Stimulated activated CD4-positive, alpha-beta T cell treated with anti-CD3 and anti-CD28 coated beads, Interleukin-4, amount 100 ng/mL, for 4 hours (primary cell): ENCODE measurements at regions not wholly inside any gene's neighbourhood (a gene's known extent, or its start where the extent isn't known, plus 50 kb on each side); places are given as distances from the start of the nearest gene placed in this dataset.
"Not testable (repeated sequence)": the region's sequence is repeated elsewhere in the genome, so short reads cannot be mapped to it uniquely, and the experiment has no call there.

ENCODE experiments used
- DNase-seq, 2 experiments: peaks; one replicate each; pipeline ENCODE4 v3.0.0-alpha.2; 2020

- not testable (repeated sequence) for DNase-seq
Observed at GRCh38 chr7:10649120-10649519, 324.6 kb upstream of the PHF14 start.

- no peak for DNase-seq
Observed at GRCh38 chr7:10655031-10655430, 318.6 kb upstream of the PHF14 start.

DNA sequence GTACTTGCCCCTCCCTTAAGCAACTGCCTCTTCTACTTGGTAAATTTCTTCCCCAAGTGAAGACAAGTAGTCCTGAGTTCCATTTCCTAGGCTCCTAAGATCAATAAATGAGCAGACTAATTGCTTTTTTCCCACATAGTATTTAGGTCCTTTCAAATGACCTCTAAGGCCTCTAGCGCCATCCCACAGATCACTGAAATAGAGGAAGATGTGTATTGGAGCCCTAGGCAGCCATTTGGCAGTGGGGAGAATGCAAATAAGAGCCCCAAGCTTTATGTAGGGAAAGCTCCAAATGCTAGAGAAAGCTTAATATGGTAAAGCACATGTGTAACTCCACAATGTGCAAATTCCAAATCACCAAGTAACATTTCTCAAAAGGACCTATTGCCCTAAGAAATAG lies 316.5 kb upstream of the PHF14 start:
- no peak for DNase-seq

DNA sequence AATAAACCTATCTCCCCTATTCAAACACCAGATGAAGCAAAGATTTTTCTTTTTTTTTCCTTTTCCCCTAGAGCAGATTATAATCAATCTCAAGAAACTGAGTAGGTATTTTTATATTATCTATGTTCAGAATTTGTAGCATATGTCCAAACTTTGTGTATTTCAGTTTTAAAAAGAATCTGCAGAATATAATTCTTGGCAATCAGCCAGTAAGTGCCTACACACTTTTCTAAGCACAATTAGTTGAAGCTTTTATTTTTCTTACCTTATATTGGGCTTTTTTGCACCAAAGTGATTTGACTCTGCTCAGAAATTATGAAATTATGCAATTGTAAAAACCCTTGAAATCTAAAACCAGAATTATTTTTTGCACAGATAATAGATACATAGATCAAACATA lies 315.8 kb upstream of the PHF14 start:
- DNase-seq: no peak

DNA sequence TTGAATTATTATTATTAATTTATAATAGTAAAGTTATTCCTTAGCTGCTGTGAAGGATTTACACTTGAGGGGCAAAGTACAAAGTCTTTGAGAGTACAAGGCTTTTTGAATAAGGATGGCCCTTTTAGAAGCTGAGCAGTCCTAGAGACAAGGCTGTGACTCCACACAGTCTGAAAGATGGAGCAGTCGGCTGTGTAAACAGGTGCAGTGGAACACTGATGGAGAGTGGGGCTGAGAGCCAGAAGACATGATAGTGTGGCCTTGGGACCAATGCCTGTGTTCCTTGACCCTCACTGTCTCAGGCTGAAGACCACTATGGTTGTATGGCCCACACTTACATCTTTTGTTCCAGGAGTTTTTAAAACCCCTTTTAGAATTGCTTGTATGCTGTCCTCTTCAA lies 311.2 kb upstream of the PHF14 start:
- no peak for DNase-seq

DNA sequence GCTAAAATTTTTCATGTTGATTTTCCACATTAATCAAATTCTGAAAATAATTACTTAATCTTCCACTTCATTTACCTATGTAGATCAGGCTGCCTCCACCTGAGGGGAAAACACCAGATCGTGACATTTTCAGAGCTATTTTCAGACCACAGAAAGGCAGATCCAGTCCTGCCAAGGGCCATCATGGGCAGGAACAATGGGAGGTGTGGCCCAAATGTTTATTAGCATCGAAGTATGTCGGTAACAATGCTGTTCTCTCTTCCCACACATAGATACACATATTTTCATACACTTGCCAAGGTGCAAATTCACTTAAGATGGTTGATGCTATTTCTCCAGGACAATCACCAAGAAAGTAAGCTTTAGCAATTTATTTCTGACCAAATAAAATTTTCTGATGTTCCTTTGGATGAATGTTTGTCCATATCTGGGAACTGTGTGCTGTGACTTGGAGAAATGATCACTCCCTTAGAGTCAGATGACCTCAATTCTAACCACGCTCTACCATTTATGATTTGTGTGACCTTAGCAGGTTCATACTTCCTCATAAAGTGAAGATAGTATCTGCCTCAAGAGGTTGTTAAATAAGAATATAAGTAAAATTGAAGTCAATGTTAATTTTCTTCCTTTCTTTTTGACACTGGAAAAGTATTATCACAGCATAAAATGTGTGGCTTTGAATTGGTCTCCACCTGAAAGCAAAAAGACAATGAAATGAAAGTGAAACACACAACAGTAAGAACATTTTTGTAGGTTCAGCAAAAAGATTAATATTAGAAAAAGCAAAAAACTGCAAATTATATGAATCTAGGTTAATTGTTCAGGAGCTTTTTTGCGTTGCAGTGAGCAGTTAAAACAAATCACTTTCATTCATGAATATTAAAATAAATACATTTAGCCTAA lies 310.4 kb upstream of the PHF14 start:
- DNase-seq: no peak

GRCh38 chr7:10672186-10672585 lies 301.5 kb upstream of the PHF14 start:
- no peak for DNase-seq

GRCh38 chr7:10677211-10677610 lies 296.5 kb upstream of the PHF14 start:
- DNase-seq: no peak

DNA sequence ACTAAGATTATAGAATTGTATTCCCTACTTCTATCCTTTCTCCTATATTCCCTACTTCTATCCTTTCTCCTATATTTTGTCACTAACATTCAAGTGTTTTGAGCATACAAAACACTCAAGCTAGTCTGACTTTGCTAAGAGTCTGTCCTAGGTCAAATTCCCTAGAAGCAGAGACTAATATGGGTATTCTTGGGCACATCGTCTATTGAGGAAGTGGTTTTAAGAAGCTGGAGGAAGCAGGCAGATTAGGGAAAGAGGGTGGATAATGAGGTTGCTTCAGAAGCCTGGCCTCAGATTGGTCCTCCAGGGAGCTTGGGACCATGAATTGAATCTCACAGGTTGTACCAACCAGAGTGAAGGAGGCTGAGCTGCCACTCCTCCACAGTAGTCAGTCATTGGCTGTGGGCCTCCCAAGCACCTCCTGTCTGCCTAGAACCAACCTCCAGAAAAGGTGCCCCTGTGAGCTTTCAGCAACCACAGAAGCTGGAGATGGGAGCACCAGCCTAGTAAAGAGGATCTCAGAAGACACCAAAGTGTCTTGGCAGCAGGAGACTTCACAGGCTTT lies 295.9 kb upstream of the PHF14 start:
- no peak for DNase-seq

- no peak for DNase-seq
Observed at GRCh38 chr7:10684606-10685005, 289.1 kb upstream of the PHF14 start.

GRCh38 chr7:10685040-10685439 lies 288.6 kb upstream of the PHF14 start:
- DNase-seq: no peak

- DNase-seq: no peak
Observed at GRCh38 chr7:10688544-10688943, 285.1 kb upstream of the PHF14 start.

- DNase-seq: no peak
Observed at GRCh38 chr7:10696064-10696463, 277.6 kb upstream of the PHF14 start.

- no peak for DNase-seq
Observed at GRCh38 chr7:10703059-10703458, 270.6 kb upstream of the PHF14 start.

DNA sequence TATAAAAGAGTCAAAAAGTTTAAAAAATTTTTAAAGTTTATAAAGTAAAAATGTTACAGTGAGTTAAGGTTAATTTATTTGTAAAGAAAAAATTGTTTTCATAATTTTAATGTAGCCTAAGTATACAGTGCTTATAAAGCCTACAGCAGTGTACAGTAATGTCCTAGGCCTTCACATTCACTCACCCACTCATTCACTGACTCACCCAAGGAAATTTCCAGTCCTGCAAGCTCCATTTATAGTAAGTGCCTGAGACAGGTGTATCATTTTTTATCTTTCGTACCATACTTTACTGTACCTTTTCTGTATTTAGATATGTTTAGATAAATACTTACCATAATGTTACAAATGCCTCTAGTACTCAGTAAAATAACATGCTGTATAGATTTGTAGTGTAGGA lies 269.7 kb upstream of the PHF14 start:
- DNase-seq: no peak

DNA sequence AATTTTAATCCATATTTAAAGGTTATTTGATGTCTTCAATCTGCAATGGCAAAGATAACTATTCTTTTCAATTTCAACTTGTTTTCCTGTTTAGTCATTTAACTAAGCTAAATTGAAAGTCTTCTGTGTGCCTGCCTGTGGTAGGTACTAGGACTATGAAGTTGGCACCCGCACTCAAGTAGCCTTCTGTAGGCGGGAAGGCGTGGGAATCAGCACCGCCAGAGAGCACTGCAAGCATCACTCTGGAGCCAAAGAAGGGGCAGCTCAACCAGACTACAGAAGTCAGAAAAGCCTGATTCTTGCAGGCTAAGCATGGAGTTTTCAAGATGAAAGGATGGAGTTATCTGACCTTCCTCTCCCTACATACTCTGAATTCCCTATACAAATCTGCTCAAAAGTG lies 269.0 kb upstream of the PHF14 start:
- DNase-seq: no peak

DNA sequence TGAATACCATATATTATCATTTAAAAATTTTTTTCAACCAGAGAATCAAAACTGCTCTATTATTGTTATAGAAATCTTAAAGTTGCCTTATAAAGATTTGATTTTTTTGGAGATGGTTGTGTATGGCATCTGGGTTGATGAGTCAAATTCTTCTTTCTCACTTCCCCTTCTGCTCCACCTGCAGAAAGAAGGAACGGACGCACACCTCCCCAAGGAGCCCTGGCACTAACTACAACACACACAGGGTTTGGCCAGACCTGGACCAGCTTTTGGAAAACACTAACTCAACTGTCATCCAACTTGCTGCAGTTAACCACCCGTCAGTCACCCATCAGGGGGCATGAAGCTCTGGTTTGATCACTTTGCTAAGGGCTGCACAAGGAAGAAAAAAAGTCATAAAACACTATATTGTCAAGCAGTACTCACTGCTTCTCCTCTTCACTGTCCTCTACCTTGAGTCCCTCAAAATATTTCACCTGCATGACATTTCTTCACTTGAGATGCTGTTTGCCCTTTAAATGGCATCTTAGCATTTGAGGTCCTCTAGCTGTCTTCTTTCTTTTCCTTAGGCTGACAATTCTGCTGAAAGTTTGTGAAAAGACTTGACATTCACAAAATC lies 266.7 kb upstream of the PHF14 start:
- DNase-seq: no peak

- no peak for DNase-seq
Observed at GRCh38 chr7:10707519-10707918, 266.2 kb upstream of the PHF14 start.

GRCh38 chr7:10708447-10708846 lies 265.2 kb upstream of the PHF14 start:
- DNase-seq: no peak

DNA sequence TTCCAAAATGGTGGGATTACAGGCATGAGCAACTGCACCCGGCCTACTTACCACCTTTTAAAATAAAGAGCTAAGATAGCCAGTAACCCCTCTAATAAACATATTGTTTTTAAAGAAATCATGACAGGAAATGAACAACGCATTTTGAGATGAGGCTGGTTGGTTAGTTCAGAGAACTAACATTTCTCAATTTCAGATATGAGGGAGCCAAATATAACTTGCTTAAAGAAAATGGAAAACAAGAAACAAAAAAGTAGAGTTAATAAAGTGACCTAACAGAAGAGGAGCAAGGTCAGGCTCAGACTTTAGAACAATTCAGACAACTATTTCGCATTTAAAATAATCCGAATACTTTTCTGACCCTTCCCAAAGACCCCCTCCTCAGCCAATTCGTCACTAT lies 254.9 kb upstream of the PHF14 start:
- DNase-seq: no peak

DNA sequence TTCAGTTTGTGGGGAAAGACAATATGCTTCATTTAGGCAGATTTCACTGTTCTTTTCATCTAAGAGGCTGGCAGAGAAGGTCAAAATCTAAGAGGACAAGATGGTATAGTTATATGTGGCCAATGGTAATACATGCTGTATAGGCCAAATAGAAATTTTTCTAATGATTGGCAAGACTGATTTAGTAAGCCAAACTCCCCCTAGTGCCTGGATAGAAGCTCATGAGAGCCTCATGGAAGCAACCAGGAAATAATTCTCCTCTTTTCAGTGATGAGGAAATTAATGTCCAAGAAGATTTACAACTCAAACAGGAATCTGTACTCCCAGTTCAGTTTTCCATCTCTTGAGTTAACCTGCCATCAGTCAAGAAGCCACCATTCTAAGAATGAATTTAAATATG lies 253.6 kb upstream of the PHF14 start:
- DNase-seq: no peak

- no peak for DNase-seq
Observed at GRCh38 chr7:10721289-10721688, 252.4 kb upstream of the PHF14 start.

GRCh38 chr7:10723832-10724231 lies 249.8 kb upstream of the PHF14 start:
- DNase-seq: no peak

GRCh38 chr7:10724449-10724848 lies 249.2 kb upstream of the PHF14 start:
- DNase-seq: no peak
